ENCODE measurements at regions not wholly inside any gene's neighbourhood (a gene's known extent, or its start where the extent isn't known, plus 50 kb on each side); places are given as distances from the start of the nearest gene placed in this dataset.

- TF ChIP-seq RAD21 (IDR thresholded peaks at IDR 0.05), result no peak
- TF ChIP-seq TAF1 (conservative IDR thresholded peaks at IDR 0.05), result no peak
- TF ChIP-seq CTCF (IDR thresholded peaks at IDR 0.05; ENCODE audit: low read depth, low read length, missing input control), result no peak
- no peak for TF ChIP-seq EGR1 (IDR thresholded peaks at IDR 0.05; ENCODE audit: low read depth in 2 of 2)
- TF ChIP-seq REST (IDR thresholded peaks at IDR 0.05), result no peak
- no peak for TF ChIP-seq SP1 (IDR thresholded peaks at IDR 0.05)
- TF ChIP-seq JUND (IDR thresholded peaks at IDR 0.05), result no peak
- TF ChIP-seq MAX (IDR thresholded peaks at IDR 0.05), result no peak
- no peak for TF ChIP-seq GABPA (IDR thresholded peaks at IDR 0.05 in 1 of 2, conservative IDR thresholded peaks at IDR 0.05 in 1 of 2)
- no peak for TF ChIP-seq RXRA (IDR thresholded peaks at IDR 0.05)
- TF ChIP-seq YY1 (IDR thresholded peaks at IDR 0.05), result no peak
- no peak for TF ChIP-seq NR2F2 (IDR thresholded peaks at IDR 0.05)
- TF ChIP-seq FOXA1 (IDR thresholded peaks at IDR 0.05), result no peak
- TF ChIP-seq HNF4G (IDR thresholded peaks at IDR 0.05), result no peak
Observed at GRCh38 chr2:114254875-114255274, 187.6 kb upstream of the DPP10 start.

Measured in liver (tissue), 3 donors.